ENCODE measurements at regions not wholly inside any gene's neighbourhood (a gene's known extent, or its start where the extent isn't known, plus 50 kb on each side); places are given as distances from the start of the nearest gene placed in this dataset.

GRCh38 chr9:88802533-88802932 lies 188.7 kb upstream of the S1PR3 start:
- Histone ChIP-seq H3K23ac (ENCODE audit: low read length) (no peak overlapping the region), H3K4ac (ENCODE audit: low read depth, low read length) (no peak overlapping the region), H3K36me3 (ENCODE audit: control insufficient read depth, insufficient read depth, low read length) (no peaks in the 10 kb centered on the region), H3K79me1 (ENCODE audit: low read length) (no peaks in the 10 kb centered on the region), H3K18ac (ENCODE audit: low read length) (no peak overlapping the region), H3K27me3 (ENCODE audit: insufficient read depth, low read length, poor library complexity) (no peaks in the 10 kb centered on the region), H2AK5ac (ENCODE audit: low read length) (no peak overlapping the region), H3K27ac (ENCODE audit: low read depth, low read length) (no peak overlapping the region), H3K79me2 (ENCODE audit: control insufficient read depth, insufficient read depth, low read length) (no peaks in the 10 kb centered on the region), H3K56ac (ENCODE audit: low read length) (no peak overlapping the region), H2BK120ac (ENCODE audit: low read depth, low read length) (no peak overlapping the region), H3K4me3 (ENCODE audit: low read length) (no peak overlapping the region), H3K4me1 (ENCODE audit: control insufficient read depth, low read depth, low read length) (peaks cover 21% of the 10 kb centered on the region), H3K9ac (ENCODE audit: low read length) (no peak overlapping the region), H3K4me2 (ENCODE audit: low read length) (no peak overlapping the region), H2BK15ac (replicated peaks; ENCODE audit: low read depth) (no peak overlapping the region), H2BK5ac (ENCODE audit: low read length) (no peak overlapping the region), H4K5ac (ENCODE audit: low read length) (no peak overlapping the region), H4K8ac (ENCODE audit: low read depth, low read length) (no peak overlapping the region)
- no peak for DNase-seq
- WGBS (ENCODE audit: extremely low coverage, insufficient coverage, low lambda C conversion rate) = no CpG with 5 or more reads among the region's 5 CpGs

- Histone ChIP-seq H3K56ac (ENCODE audit: low read length) (no peak overlapping the region), H3K4me3 (ENCODE audit: low read length) (no peak overlapping the region), H2BK15ac (replicated peaks; ENCODE audit: low read depth) (no peak overlapping the region), H3K27ac (ENCODE audit: low read depth, low read length) (no peak overlapping the region), H2BK5ac (ENCODE audit: low read length) (no peak overlapping the region), H3K4me1 (ENCODE audit: control insufficient read depth, low read depth, low read length) (peaks cover 18% of the 10 kb centered on the region), H2BK120ac (ENCODE audit: low read depth, low read length) (no peak overlapping the region), H4K5ac (ENCODE audit: low read length) (no peak overlapping the region), H3K9ac (ENCODE audit: low read length) (no peak overlapping the region), H3K4me2 (ENCODE audit: low read length) (no peak overlapping the region), H3K18ac (ENCODE audit: low read length) (no peak overlapping the region), H3K27me3 (ENCODE audit: insufficient read depth, low read length, poor library complexity) (no peaks in the 10 kb centered on the region), H4K8ac (ENCODE audit: low read depth, low read length) (no peak overlapping the region), H2AK5ac (ENCODE audit: low read length) (no peak overlapping the region), H3K79me2 (ENCODE audit: control insufficient read depth, insufficient read depth, low read length) (no peaks in the 10 kb centered on the region), H3K4ac (ENCODE audit: low read depth, low read length) (no peak overlapping the region), H3K79me1 (ENCODE audit: low read length) (no peaks in the 10 kb centered on the region), H3K36me3 (ENCODE audit: control insufficient read depth, insufficient read depth, low read length) (no peaks in the 10 kb centered on the region), H3K23ac (ENCODE audit: low read length) (no peak overlapping the region)
- DNase-seq = no peak
- WGBS (ENCODE audit: extremely low coverage, insufficient coverage, low lambda C conversion rate) = no CpG with 5 or more reads among the region's 4 CpGs
These were observed 187.6 kb upstream of the S1PR3 start for GRCh38 chr9:88803546-88804253.

- Histone ChIP-seq H3K56ac (ENCODE audit: low read length) (no peak overlapping the region), H3K27me3 (ENCODE audit: insufficient read depth, low read length, poor library complexity) (no peaks in the 10 kb centered on the region), H3K4me1 (ENCODE audit: control insufficient read depth, low read depth, low read length) (peaks cover 16% of the 10 kb centered on the region), H4K5ac (ENCODE audit: low read length) (no peak overlapping the region), H3K27ac (ENCODE audit: low read depth, low read length) (no peak overlapping the region), H2BK5ac (ENCODE audit: low read length) (no peak overlapping the region), H4K8ac (ENCODE audit: low read depth, low read length) (no peak overlapping the region), H3K79me1 (ENCODE audit: low read length) (no peaks in the 10 kb centered on the region), H2AK5ac (ENCODE audit: low read length) (no peak overlapping the region), H3K79me2 (ENCODE audit: control insufficient read depth, insufficient read depth, low read length) (no peaks in the 10 kb centered on the region), H3K23ac (ENCODE audit: low read length) (no peak overlapping the region), H3K4me2 (ENCODE audit: low read length) (no peak overlapping the region), H3K9ac (ENCODE audit: low read length) (no peak overlapping the region), H3K4me3 (ENCODE audit: low read length) (no peak overlapping the region), H3K18ac (ENCODE audit: low read length) (no peak overlapping the region), H2BK120ac (ENCODE audit: low read depth, low read length) (no peak overlapping the region), H3K4ac (ENCODE audit: low read depth, low read length) (no peak overlapping the region), H2BK15ac (replicated peaks; ENCODE audit: low read depth) (no peak overlapping the region), H3K36me3 (ENCODE audit: control insufficient read depth, insufficient read depth, low read length) (no peaks in the 10 kb centered on the region)
- no CpG with 5 or more reads among the region's 2 CpGs for WGBS (ENCODE audit: extremely low coverage, insufficient coverage, low lambda C conversion rate)
- DNase-seq = no peak
These were observed 187.0 kb upstream of the S1PR3 start for GRCh38 chr9:88804254-88804596.

GRCh38 chr9:88805217-88805943 lies 185.9 kb upstream of the S1PR3 start:
- H2BK15ac ChIP-seq (replicated peaks; ENCODE audit: low read depth) = no peak overlapping the region
- no CpG with 5 or more reads among the region's 7 CpGs for WGBS (ENCODE audit: extremely low coverage, insufficient coverage, low lambda C conversion rate)
- H3K4me1 ChIP-seq (ENCODE audit: control insufficient read depth, low read depth, low read length) = peaks cover 11% of the 10 kb centered on the region
- H3K79me2 ChIP-seq (ENCODE audit: control insufficient read depth, insufficient read depth, low read length) = no peaks in the 10 kb centered on the region
- no peaks in the 10 kb centered on the region for H3K79me1 ChIP-seq (ENCODE audit: low read length)
- H2BK5ac ChIP-seq (ENCODE audit: low read length) = no peak overlapping the region
- no peaks in the 10 kb centered on the region for H3K27me3 ChIP-seq (ENCODE audit: insufficient read depth, low read length, poor library complexity)
- H3K23ac ChIP-seq (ENCODE audit: low read length) = no peak overlapping the region
- no peak overlapping the region for H3K18ac ChIP-seq (ENCODE audit: low read length)
- DNase-seq = no peak
- no peak overlapping the region for H3K4me3 ChIP-seq (ENCODE audit: low read length)
- H3K4me2 ChIP-seq (ENCODE audit: low read length) = no peak overlapping the region
- H2AK5ac ChIP-seq (ENCODE audit: low read length) = no peak overlapping the region
- no peak overlapping the region for H3K9ac ChIP-seq (ENCODE audit: low read length)
- no peak overlapping the region for H4K8ac ChIP-seq (ENCODE audit: low read depth, low read length)
- H4K5ac ChIP-seq (ENCODE audit: low read length) = no peak overlapping the region
- no peak overlapping the region for H2BK120ac ChIP-seq (ENCODE audit: low read depth, low read length)
- H3K36me3 ChIP-seq (ENCODE audit: control insufficient read depth, insufficient read depth, low read length) = no peaks in the 10 kb centered on the region
- no peak overlapping the region for H3K27ac ChIP-seq (ENCODE audit: low read depth, low read length)
- no peak overlapping the region for H3K56ac ChIP-seq (ENCODE audit: low read length)
- no peak overlapping the region for H3K4ac ChIP-seq (ENCODE audit: low read depth, low read length)

- H2BK5ac ChIP-seq (ENCODE audit: low read length) = no peak overlapping the region
- H2BK15ac ChIP-seq (replicated peaks; ENCODE audit: low read depth) = no peak overlapping the region
- no peak overlapping the region for H4K5ac ChIP-seq (ENCODE audit: low read length)
- no CpG with 5 or more reads among the region's 5 CpGs for WGBS (ENCODE audit: extremely low coverage, insufficient coverage, low lambda C conversion rate)
- no peaks in the 10 kb centered on the region for H3K79me1 ChIP-seq (ENCODE audit: low read length)
- H3K56ac ChIP-seq (ENCODE audit: low read length) = no peak overlapping the region
- no peak overlapping the region for H3K4me3 ChIP-seq (ENCODE audit: low read length)
- no peaks in the 10 kb centered on the region for H3K27me3 ChIP-seq (ENCODE audit: insufficient read depth, low read length, poor library complexity)
- peaks cover 4% of the 10 kb centered on the region for H3K4me1 ChIP-seq (ENCODE audit: control insufficient read depth, low read depth, low read length)
- DNase-seq = no peak
- no peak overlapping the region for H4K8ac ChIP-seq (ENCODE audit: low read depth, low read length)
- H3K36me3 ChIP-seq (ENCODE audit: control insufficient read depth, insufficient read depth, low read length) = no peaks in the 10 kb centered on the region
- no peak overlapping the region for H3K4ac ChIP-seq (ENCODE audit: low read depth, low read length)
- no peaks in the 10 kb centered on the region for H3K79me2 ChIP-seq (ENCODE audit: control insufficient read depth, insufficient read depth, low read length)
- no peak overlapping the region for H3K27ac ChIP-seq (ENCODE audit: low read depth, low read length)
- no peak overlapping the region for H3K18ac ChIP-seq (ENCODE audit: low read length)
- no peak overlapping the region for H2AK5ac ChIP-seq (ENCODE audit: low read length)
- H3K9ac ChIP-seq (ENCODE audit: low read length) = no peak overlapping the region
- no peak overlapping the region for H3K23ac ChIP-seq (ENCODE audit: low read length)
- H2BK120ac ChIP-seq (ENCODE audit: low read depth, low read length) = no peak overlapping the region
- no peak overlapping the region for H3K4me2 ChIP-seq (ENCODE audit: low read length)
These were observed 183.8 kb upstream of the S1PR3 start for GRCh38 chr9:88807426-88807825.
